Endothelial cell of umbilical vein (primary cell): ENCODE measurements at regions not wholly inside any gene's neighbourhood (a gene's known extent, or its start where the extent isn't known, plus 50 kb on each side); places are given as distances from the start of the nearest gene placed in this dataset.

Experiments
- BruUV-seq: library from RNA; stranded (reverse); fragments of 400-500 nt; replicated peaks from 2 replicates; lab custom pipeline; 2021; lab: Mats Ljungman, UMichigan
- CTCF ChIA-PET: fragments of 300-600, 350-600 bp; sonication (Branson Sonifier 250); formaldehyde crosslinking; loops from one replicate; lab custom pipeline; 2021; ENCODE audit warnings: antibody characterized with exemption, inconsistent platforms; lab: Charles Lee
- POLR2A ChIA-PET: fragments of 300-600, 350-600 bp; sonication (Branson Sonifier 250); formaldehyde crosslinking; loops from one replicate; lab custom pipeline; 2021; ENCODE audit warnings: antibody characterized with exemption, inconsistent platforms; lab: Charles Lee
- DNase-seq: peaks from one replicate; pipeline ENCODE4 v3.0.0-alpha.2; 2011; ENCODE audit warnings: low read depth, low spot score
- FAIRE-seq: peaks from 2 replicates; lab custom pipeline; 2011; peaks lifted over from hg19 to GRCh38; lab: Jason Lieb, UNC
- H2AFZ ChIP-seq: 2 replicates; pipeline ENCODE4 v1.6.0; 2012; ENCODE audit warnings: low read depth, low read length, control low read depth, inconsistent platforms
- H3K27ac ChIP-seq: 2 replicates; pipeline ENCODE4 v1.5.1; 2011; ENCODE audit warnings: low read depth, mild to moderate bottlenecking, control low read depth, low read length, moderate library complexity; ENCODE audit not compliant: insufficient read depth
- H3K27me3 ChIP-seq, 2 experiments: 2 replicates each; pipeline versions ENCODE4 v1.6.0 to v1.6.1; 2011; ENCODE audit warnings: low read length in 2 of 2, mixed read lengths in 1 of 2; ENCODE audit not compliant: control insufficient read depth in 2 of 2, insufficient read depth in 2 of 2
- H3K36me3 ChIP-seq, 2 experiments: 2 replicates in 1 of 2; 3 replicates in 1 of 2; pipeline ENCODE4 v1.5.1; 2011; ENCODE audit warnings: low read length in 2 of 2, mild to moderate bottlenecking in 1 of 2, moderate library complexity in 1 of 2; ENCODE audit not compliant: control insufficient read depth in 2 of 2, insufficient read depth in 2 of 2; ENCODE audit errors: extremely low read depth in 1 of 2
- H3K4me1 ChIP-seq: 3 replicates; pipeline ENCODE4 v1.5.1; 2011; ENCODE audit warnings: mild to moderate bottlenecking, low read length; ENCODE audit not compliant: control insufficient read depth, insufficient read depth; ENCODE audit errors: extremely low read depth
- H3K4me2 ChIP-seq: 2 replicates; pipeline ENCODE4 v1.6.1; 2011; ENCODE audit warnings: low read length, control low read depth, mixed read lengths; ENCODE audit not compliant: insufficient read depth
- H3K4me3 ChIP-seq, 3 experiments: fragments of 200-600 bp in 1 of 3; sonication (generic), shearing (Covaris generic) in 1 of 3; replicated peaks in 1 of 3; 2 replicates each; pipeline ENCODE4 v1.5.1; 2011 to 2016; ENCODE audit warnings: control low read depth in 3 of 3, low read length in 3 of 3, mild to moderate bottlenecking in 2 of 3, inconsistent platforms in 1 of 3, low read depth in 1 of 3, moderate library complexity in 1 of 3; ENCODE audit not compliant: insufficient read depth in 1 of 3
- H3K79me2 ChIP-seq: 2 replicates; pipeline ENCODE4 v1.6.0; 2012; ENCODE audit warnings: low read length, inconsistent platforms; ENCODE audit not compliant: control insufficient read depth, insufficient read depth
- H3K9ac ChIP-seq: replicated peaks from 2 replicates; pipeline ENCODE3; 2011; ENCODE audit warnings: low read length, control low read depth; ENCODE audit not compliant: insufficient read depth; ENCODE audit errors: extremely low read depth
- H3K9me1 ChIP-seq: replicated peaks from 3 replicates; pipeline ENCODE4 v1.6.0; 2011; ENCODE audit warnings: mild to moderate bottlenecking, low read length; ENCODE audit not compliant: control insufficient read depth, insufficient read depth; ENCODE audit errors: extremely low read depth
- H3K9me3 ChIP-seq: replicated peaks from 2 replicates; pipeline ENCODE4 v1.5.1; 2012; ENCODE audit warnings: low read length, inconsistent platforms; ENCODE audit not compliant: control insufficient read depth, insufficient read depth
- H4K20me1 ChIP-seq: replicated peaks from 2 replicates; pipeline ENCODE3; 2011; ENCODE audit warnings: mild to moderate bottlenecking, low read length; ENCODE audit not compliant: control insufficient read depth, insufficient read depth; ENCODE audit errors: extremely low read depth
- EZH2 ChIP-seq: IDR thresholded peaks from 2 replicates; pipeline ENCODE4 v1.6.1; 2012; ENCODE audit warnings: borderline replicate concordance, low read depth, mild to moderate bottlenecking, moderate library complexity, low read length, inconsistent platforms; ENCODE audit not compliant: severe bottlenecking
- FOS ChIP-seq: IDR thresholded peaks from 2 replicates; pipeline ENCODE4 v1.6.1; 2011; ENCODE audit warnings: mild to moderate bottlenecking, low read length, moderate library complexity, borderline replicate concordance; ENCODE audit not compliant: insufficient read depth
- GATA2 ChIP-seq: IDR thresholded peaks from 2 replicates; pipeline ENCODE4 v1.7.0; 2011; ENCODE audit warnings: low read depth, mild to moderate bottlenecking, moderate library complexity, mixed read lengths, low read length; ENCODE audit not compliant: insufficient read length, insufficient read depth
- JUN ChIP-seq: IDR thresholded peaks from 2 replicates; pipeline ENCODE4 v1.6.1; 2011; ENCODE audit warnings: borderline replicate concordance, low read depth; ENCODE audit not compliant: insufficient read length, insufficient read depth
- MYC ChIP-seq: IDR thresholded peaks from one replicate; pipeline ENCODE4 v1.6.1; 2011; ENCODE audit warnings: mild to moderate bottlenecking, low read depth, low read length
- POLR2A ChIP-seq: IDR thresholded peaks from 2 replicates; pipeline ENCODE4 v1.6.1; 2012; ENCODE audit warnings: low read depth, mild to moderate bottlenecking, control low read depth, low read length
- POLR2AphosphoS5 ChIP-seq: IDR thresholded peaks from 2 replicates; pipeline ENCODE4 v1.6.1; 2012; ENCODE audit warnings: low read depth, mild to moderate bottlenecking, control low read depth, low read length, moderate library complexity; ENCODE audit not compliant: insufficient read depth
- dilution Hi-C: fragments of 300-500 bp; cut with MboI; formaldehyde crosslinking; loops from one replicate; pipeline ENCODE4 v1.15.0; 2019; ENCODE audit warnings: low sequenced_read_pairs; ENCODE audit not compliant: extremely low pct_ligation_motif_present
- intact Hi-C: fragments of 100-400 bp; cut with micrococcal nuclease; formaldehyde crosslinking; loops from one replicate; pipeline ENCODE4 v1.10.0; 2022
- TF ChIP-seq, protein P1 (sequence below), 2 donors: IDR thresholded peaks; 1 replicate in 1 of 2; 2 replicates in 1 of 2; pipeline ENCODE4 v1.5.1; 2011; ENCODE audit warnings: low read length in 2 of 2, mild to moderate bottlenecking in 2 of 2, moderate library complexity in 2 of 2, control low read depth in 1 of 2, inconsistent platforms in 1 of 2, low read depth in 1 of 2; ENCODE audit not compliant: insufficient read depth in 1 of 2; ENCODE audit errors: extremely low read depth in 1 of 2
- TF ChIP-seq, protein P2 (sequence below): IDR thresholded peaks from 2 replicates; pipeline ENCODE4 v1.6.1; 2011; ENCODE audit not compliant: insufficient read depth, insufficient read length

DNA sequence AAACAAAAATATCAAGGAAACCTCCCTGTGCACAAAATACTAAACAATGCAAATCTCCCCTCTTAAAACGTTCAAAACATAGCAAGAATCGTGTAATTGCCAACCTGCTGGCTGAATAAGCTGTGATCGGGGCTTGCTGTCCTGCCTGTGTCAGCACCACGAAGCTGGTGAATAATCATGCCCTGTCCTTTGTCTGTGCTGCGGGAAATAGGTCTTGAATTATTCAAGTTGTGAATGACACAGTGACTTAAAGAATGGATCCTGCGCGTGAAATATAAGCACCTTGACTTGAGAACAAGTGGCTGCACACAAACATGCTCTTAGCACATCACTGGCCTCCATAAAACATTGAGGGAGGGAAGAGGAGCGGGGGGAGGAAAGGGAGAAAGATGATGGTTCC, 130.2 kb downstream of the OAT start:
- Histone ChIP-seq H2AFZ (no peak overlapping the region), H3K9ac (no peak overlapping the region), H3K27me3 (no peaks in the 10 kb centered on the region), H3K36me3 (no peaks in the 10 kb centered on the region), H3K4me3 (no peak overlapping the region), H3K9me1 (no peaks in the 10 kb centered on the region), H3K4me2 (no peak overlapping the region), H3K79me2 (no peaks in the 10 kb centered on the region), H3K9me3 (no peaks in the 10 kb centered on the region), H3K4me1 (no peaks in the 10 kb centered on the region), H3K27ac (no peak overlapping the region), H4K20me1 (no peaks in the 10 kb centered on the region)
- DNase-seq (no peak), FAIRE-seq (no peak)
- ChIA-PET POLR2A (no interaction called here), CTCF (no interaction called here)
- dilution Hi-C loops, result no loop called here
- no peak for TF ChIP-seq POLR2AphosphoS5
- TF ChIP-seq POLR2A, result no peak
- no peak for TF ChIP-seq EZH2
- TF ChIP-seq, protein P1, sequence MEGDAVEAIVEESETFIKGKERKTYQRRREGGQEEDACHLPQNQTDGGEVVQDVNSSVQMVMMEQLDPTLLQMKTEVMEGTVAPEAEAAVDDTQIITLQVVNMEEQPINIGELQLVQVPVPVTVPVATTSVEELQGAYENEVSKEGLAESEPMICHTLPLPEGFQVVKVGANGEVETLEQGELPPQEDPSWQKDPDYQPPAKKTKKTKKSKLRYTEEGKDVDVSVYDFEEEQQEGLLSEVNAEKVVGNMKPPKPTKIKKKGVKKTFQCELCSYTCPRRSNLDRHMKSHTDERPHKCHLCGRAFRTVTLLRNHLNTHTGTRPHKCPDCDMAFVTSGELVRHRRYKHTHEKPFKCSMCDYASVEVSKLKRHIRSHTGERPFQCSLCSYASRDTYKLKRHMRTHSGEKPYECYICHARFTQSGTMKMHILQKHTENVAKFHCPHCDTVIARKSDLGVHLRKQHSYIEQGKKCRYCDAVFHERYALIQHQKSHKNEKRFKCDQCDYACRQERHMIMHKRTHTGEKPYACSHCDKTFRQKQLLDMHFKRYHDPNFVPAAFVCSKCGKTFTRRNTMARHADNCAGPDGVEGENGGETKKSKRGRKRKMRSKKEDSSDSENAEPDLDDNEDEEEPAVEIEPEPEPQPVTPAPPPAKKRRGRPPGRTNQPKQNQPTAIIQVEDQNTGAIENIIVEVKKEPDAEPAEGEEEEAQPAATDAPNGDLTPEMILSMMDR (IDR thresholded peaks at IDR 0.05; ENCODE audit: extremely low read depth in 1 of 2, insufficient read depth in 1 of 2, low read depth in 1 of 2, low read length in 2 of 2), result no peak
- TF ChIP-seq, protein P2, sequence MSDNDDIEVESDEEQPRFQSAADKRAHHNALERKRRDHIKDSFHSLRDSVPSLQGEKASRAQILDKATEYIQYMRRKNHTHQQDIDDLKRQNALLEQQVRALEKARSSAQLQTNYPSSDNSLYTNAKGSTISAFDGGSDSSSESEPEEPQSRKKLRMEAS, result no peak
- no TSS peak for BruUV-seq
- intact Hi-C loops, result no loop called here

DNA sequence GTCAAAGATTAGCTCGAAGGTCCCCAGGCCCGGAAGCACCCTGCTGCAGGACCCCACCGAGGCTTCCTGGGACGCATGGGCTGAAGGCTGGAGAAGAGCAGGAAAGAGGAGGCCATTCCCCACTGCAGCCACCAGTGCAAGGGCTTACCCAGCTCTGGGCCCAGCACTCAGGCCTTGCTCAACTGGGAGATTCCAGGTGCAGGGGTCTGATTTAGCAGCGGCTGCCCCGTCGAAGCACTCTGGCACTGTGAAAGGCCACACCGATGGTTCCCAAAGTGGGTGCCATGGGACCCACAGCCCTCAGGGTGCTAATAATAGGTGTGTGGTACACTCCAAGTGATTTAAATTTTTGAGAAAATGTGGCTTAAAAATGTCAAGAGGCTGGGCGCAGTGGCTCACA, 130.9 kb downstream of the OAT start:
- Histone ChIP-seq H3K9me1 (no peaks in the 10 kb centered on the region), H3K4me3 (no peak overlapping the region), H2AFZ (no peak overlapping the region), H4K20me1 (no peaks in the 10 kb centered on the region), H3K9me3 (no peaks in the 10 kb centered on the region), H3K27ac (no peak overlapping the region), H3K9ac (no peak overlapping the region), H3K4me1 (no peaks in the 10 kb centered on the region), H3K36me3 (no peaks in the 10 kb centered on the region), H3K4me2 (no peak overlapping the region), H3K79me2 (no peaks in the 10 kb centered on the region), H3K27me3 (no peaks in the 10 kb centered on the region)
- no peak for DNase-seq
- ChIA-PET CTCF (no interaction called here), POLR2A (no interaction called here)
- intact Hi-C loops, result no loop called here
- TF ChIP-seq MYC (no peak), FOS (no peak), GATA2 (no peak), EZH2 (no peak), POLR2A (no peak), POLR2AphosphoS5 (no peak), JUN (no peak)
- TF ChIP-seq, protein P1 (IDR thresholded peaks at IDR 0.05; ENCODE audit: extremely low read depth in 1 of 2, insufficient read depth in 1 of 2, low read depth in 1 of 2, low read length in 2 of 2), result no peak
- TF ChIP-seq, protein P2, result no peak
- BruUV-seq, result no TSS peak
- FAIRE-seq, result no peak
- dilution Hi-C loops, result no loop called here
